Duodenal mucosa (tissue), 2 donors: ENCODE measurements at regions not wholly inside any gene's neighbourhood (a gene's known extent, or its start where the extent isn't known, plus 50 kb on each side); places are given as distances from the start of the nearest gene placed in this dataset.
"Not testable (repeated sequence)": the region's sequence is repeated elsewhere in the genome, so short reads cannot be mapped to it uniquely, and the experiment has no call there.

Source experiments
- H3K27ac ChIP-seq: one replicate; pipeline ENCODE4 v1.7.0; 2013; ENCODE audit warnings: low read depth, low read length
- H3K27me3 ChIP-seq, 2 donors: one replicate each; pipeline ENCODE4 v1.7.0; 2013; ENCODE audit warnings: low read length in 2 of 2, control low read depth in 1 of 2; ENCODE audit not compliant: insufficient read depth in 2 of 2, control insufficient read depth in 1 of 2
- H3K36me3 ChIP-seq, 2 donors: one replicate each; pipeline ENCODE4 v1.7.0; 2013; ENCODE audit warnings: low read length in 2 of 2, control low read depth in 1 of 2; ENCODE audit not compliant: insufficient read depth in 2 of 2, control insufficient read depth in 1 of 2
- H3K4me1 ChIP-seq, 2 donors: one replicate each; pipeline ENCODE4 v1.7.0; 2013; ENCODE audit warnings: low read length in 2 of 2, control low read depth in 1 of 2; ENCODE audit not compliant: insufficient read depth in 2 of 2, control insufficient read depth in 1 of 2
- H3K4me3 ChIP-seq, 2 donors: one replicate each; pipeline ENCODE4 v1.7.0; 2013; ENCODE audit warnings: low read length in 2 of 2, low read depth in 1 of 2
- H3K9ac ChIP-seq, 2 donors: one replicate each; pipeline ENCODE4 v1.7.0; 2013; ENCODE audit warnings: low read length in 2 of 2, low read depth in 1 of 2
- H3K9me3 ChIP-seq, 2 donors: one replicate each; pipeline ENCODE4 v1.7.0; 2013; ENCODE audit warnings: low read length in 2 of 2, control low read depth in 1 of 2; ENCODE audit not compliant: control insufficient read depth in 1 of 2

DNA sequence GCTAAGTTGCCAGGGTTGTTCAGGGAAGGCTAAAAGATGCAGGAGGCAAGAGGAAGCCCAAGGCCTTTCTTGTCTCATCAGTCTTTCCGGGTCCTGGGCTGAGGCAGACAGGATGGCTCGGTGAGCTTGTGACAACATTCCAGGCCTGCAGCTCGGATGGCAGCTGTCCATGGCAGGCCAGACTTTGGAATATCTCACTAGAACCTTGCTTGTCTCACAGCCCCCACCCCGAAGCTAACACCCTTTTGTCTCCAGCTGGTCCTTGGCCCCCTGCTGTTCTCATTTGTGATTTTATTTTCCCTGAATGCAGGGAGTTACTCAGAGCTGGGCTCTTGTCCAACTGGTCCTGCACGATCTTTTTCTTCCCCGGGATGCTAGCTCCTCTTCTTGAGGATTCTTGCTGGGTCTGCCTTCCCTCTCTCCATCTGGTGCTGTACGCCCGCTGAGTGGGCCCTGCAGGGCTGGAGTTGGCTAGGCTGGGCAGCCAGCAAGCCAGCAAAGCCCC is 477.2 kb upstream of the CAMK1G start:
- Histone ChIP-seq H3K4me1 (no peaks in the 10 kb centered on the region), H3K27ac (no peak overlapping the region), H3K36me3 (no peaks in the 10 kb centered on the region)

DNA sequence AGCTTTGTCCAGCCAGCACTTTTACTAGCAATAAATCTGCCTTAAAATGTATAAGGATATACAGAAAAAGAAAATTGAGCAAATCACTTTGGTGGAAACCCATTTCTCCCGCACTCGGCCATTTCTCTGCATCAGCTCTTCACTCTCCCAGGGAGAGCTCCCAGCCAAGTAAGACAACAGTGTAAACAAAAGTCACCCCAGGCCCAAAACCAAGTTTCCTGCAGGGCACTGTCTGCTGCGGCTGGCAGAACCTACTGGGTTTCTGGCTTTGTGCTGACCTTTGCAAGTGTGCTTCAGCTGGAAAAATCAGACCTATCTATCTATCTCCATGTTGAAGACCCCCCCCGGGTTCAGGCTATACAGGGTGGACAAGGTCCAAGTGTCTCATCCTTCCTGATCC is 476.7 kb upstream of the CAMK1G start:
- Histone ChIP-seq H3K27me3 (no peaks in the 10 kb centered on the region), H3K27ac (no peak overlapping the region), H3K9ac (no peak overlapping the region), H3K4me3 (no peak overlapping the region), H3K36me3 (no peaks in the 10 kb centered on the region), H3K9me3 (no peaks in the 10 kb centered on the region), H3K4me1 (no peaks in the 10 kb centered on the region)

More for the DNA sequence above, 477.2 kb upstream of the CAMK1G start:
- no peaks in the 10 kb centered on the region for H3K9me3 ChIP-seq
- no peaks in the 10 kb centered on the region for H3K27me3 ChIP-seq
- no peak overlapping the region for H3K9ac ChIP-seq
- H3K4me3 ChIP-seq = no peak overlapping the region

DNA sequence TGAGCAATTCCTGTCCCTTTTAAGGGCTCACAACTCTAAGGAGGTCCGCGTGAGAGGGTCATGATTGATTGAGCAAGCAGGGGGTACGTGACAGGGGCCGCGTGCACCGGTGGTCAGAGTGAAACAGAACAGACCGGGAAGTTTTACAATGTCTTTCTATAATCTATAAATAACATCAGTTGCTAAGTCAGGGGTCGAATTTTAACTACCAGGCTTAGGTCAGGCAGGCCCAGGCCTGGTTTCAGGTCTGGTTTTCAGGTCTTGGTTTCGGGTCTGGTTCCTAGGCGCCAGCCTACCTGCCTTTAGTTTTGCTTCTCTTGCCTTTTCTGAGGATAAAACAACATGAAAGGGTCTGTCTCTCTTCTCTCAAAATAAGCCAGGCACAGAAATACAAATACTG is 476.0 kb upstream of the CAMK1G start:
- Histone ChIP-seq H3K27me3 (no peaks in the 10 kb centered on the region), H3K4me3 (no peak overlapping the region), H3K9me3 (no peaks in the 10 kb centered on the region), H3K36me3 (no peaks in the 10 kb centered on the region), H3K27ac (no peak overlapping the region), H3K4me1 (no peaks in the 10 kb centered on the region), H3K9ac (no peak overlapping the region)

DNA sequence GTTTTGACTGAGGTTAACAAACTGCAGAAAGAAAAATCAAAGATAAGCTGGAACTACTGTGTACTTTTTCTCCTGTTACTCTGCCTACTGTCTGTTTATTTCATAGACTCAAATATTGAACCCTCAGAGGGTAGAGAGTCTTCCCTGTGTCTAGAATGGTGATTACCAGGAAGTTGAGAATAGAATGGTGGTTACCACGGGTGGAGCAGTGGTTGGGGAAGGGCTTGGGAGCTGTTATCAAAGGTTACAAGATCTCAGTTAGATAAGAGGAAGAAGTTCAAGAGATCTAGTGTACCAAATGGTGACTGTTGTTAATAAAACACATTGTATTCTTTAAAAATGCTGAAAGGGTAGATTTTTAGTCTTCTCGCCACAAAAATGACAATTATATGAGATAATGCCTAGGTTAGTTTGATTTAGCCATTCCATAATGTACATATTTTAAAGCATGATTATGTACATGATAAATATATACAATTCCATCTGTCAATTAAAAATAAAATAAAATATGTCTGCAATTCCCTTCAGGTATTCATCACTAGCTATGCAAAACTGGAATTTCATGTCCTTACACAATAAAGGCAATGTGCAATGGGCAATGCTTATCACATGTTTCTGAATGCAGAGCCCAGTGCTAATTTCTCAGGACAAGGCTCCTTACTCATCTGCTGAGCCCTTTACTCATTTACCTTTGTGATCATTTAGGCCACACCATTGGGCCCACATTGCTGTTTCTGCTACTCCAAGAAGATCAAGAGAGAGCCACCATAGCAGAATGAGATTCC is 474.3 kb upstream of the CAMK1G start:
- no peak overlapping the region for H3K27ac ChIP-seq
- no peak overlapping the region for H3K4me3 ChIP-seq
- no peaks in the 10 kb centered on the region for H3K36me3 ChIP-seq
- H3K4me1 ChIP-seq = no peaks in the 10 kb centered on the region
- H3K9me3 ChIP-seq = no peaks in the 10 kb centered on the region
- H3K27me3 ChIP-seq = no peaks in the 10 kb centered on the region
- H3K9ac ChIP-seq = no peak overlapping the region

DNA sequence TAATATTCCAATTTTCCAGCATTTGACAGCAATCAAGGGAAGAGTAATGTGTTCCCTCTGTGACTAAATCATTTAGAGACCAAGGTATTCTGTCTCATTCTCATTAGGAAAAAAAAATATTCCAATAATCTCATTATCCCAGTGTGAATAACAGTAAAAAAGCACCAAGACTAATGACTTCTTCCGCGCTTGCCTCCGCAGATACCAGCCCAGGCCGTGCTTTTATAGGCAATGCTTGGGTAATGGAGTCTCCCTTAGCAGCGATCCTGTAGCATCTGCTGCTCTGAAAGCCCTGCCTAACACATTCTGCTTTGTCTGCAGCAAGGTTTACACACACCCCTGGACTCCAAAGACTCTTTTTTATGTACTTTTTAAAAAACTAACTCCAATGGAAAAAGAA is 470.0 kb upstream of the CAMK1G start:
- no peaks in the 10 kb centered on the region for H3K27me3 ChIP-seq
- H3K4me1 ChIP-seq = no peaks in the 10 kb centered on the region
- H3K27ac ChIP-seq = no peak overlapping the region
- no peak overlapping the region for H3K9ac ChIP-seq
- H3K36me3 ChIP-seq = no peaks in the 10 kb centered on the region
- H3K9me3 ChIP-seq = no peaks in the 10 kb centered on the region
- no peak overlapping the region for H3K4me3 ChIP-seq

DNA sequence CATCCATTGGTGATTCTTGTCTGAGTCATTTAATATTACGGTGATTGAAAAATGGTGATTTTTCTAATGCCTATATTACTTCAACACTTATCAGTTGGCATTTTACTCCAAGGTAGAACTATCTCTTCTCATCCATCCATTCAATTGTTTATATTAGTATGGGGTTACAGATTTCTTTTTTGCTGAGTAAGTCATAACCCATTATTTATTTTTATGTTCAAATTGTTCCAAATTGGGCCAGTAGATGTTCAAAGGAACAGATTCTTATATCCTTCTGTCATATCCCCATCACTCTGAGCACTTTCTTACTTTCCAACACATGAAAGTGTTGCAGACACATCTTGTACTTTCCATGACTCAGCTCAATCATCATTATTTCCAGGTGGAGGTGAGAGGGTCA is 466.8 kb upstream of the CAMK1G start:
- no peak overlapping the region for H3K9ac ChIP-seq
- no peaks in the 10 kb centered on the region for H3K4me1 ChIP-seq
- no peaks in the 10 kb centered on the region for H3K36me3 ChIP-seq
- no peak overlapping the region for H3K4me3 ChIP-seq
- no peaks in the 10 kb centered on the region for H3K9me3 ChIP-seq
- no peak overlapping the region for H3K27ac ChIP-seq
- H3K27me3 ChIP-seq = no peaks in the 10 kb centered on the region

DNA sequence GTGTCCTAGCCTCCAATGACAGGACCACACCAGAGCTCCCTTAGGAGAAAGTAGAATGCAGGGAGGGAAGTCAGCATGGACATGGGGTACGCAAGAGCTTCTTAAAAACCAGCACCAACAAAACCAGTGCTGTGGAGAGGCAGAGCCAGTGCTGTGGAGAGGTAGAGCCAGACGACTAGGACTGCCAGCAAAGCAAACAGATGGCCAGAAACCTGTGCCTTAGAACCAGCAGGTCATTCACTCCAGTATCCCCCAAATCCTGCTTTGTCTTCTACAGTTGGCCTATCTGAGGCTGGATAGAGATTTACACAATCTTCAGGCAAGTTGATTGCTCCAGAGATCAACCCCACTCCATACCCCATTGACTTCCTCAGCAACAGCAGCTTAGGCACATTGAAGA is 459.9 kb upstream of the CAMK1G start:
- Histone ChIP-seq H3K4me1 (no peaks in the 10 kb centered on the region), H3K36me3 (no peaks in the 10 kb centered on the region), H3K9ac (no peak overlapping the region), H3K9me3 (no peaks in the 10 kb centered on the region), H3K4me3 (no peak overlapping the region), H3K27me3 (no peaks in the 10 kb centered on the region), H3K27ac (no peak overlapping the region)

DNA sequence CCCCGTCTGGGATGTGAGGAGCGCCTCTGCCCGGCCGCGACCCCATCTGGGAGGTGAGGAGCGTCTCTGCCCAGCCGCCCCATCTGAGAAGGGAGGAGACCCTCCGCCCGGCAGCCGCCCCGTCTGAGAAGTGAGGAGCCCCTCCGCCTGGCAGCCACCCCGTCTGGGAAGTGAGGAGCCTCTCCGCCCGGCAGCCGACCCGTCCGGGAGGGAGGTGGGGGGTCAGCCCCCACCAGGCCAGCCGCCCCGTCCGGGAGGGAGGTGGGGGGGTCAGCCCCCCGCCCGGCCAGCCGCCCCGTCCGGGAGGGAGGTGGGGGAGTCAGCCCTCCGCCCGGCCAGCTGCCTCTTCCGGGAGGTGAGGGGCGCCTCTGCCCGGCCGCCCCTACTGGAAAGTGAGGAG is 454.4 kb upstream of the CAMK1G start:
- H3K36me3 ChIP-seq, H3K9me3 ChIP-seq, H3K27me3 ChIP-seq, H3K4me3 ChIP-seq, H3K4me1 ChIP-seq, H3K9ac ChIP-seq, H3K27ac ChIP-seq: not testable (repeated sequence)

DNA sequence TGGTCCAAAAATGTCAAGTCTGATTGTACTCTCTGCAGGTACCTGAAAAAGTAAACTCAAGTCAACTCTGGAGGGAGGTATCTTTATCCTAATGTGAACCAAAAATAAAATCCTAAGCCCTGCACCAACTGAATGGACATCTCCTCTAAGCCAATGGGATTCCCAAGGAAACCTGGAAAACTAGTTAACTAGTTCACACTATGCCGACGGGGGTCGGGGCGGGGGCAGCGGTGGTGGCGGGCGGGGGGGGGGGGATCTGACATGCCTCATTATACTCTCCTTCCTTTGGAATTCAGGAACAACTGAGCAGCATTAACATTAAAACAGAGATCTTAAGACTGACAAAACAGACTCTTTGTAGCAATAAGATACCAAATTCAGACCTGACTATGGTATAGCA is 452.6 kb upstream of the CAMK1G start:
- Histone ChIP-seq H3K4me1 (no peaks in the 10 kb centered on the region), H3K9ac (no peak overlapping the region), H3K36me3 (no peaks in the 10 kb centered on the region), H3K27me3 (no peaks in the 10 kb centered on the region), H3K27ac (no peak overlapping the region), H3K9me3 (no peaks in the 10 kb centered on the region), H3K4me3 (no peak overlapping the region)

DNA sequence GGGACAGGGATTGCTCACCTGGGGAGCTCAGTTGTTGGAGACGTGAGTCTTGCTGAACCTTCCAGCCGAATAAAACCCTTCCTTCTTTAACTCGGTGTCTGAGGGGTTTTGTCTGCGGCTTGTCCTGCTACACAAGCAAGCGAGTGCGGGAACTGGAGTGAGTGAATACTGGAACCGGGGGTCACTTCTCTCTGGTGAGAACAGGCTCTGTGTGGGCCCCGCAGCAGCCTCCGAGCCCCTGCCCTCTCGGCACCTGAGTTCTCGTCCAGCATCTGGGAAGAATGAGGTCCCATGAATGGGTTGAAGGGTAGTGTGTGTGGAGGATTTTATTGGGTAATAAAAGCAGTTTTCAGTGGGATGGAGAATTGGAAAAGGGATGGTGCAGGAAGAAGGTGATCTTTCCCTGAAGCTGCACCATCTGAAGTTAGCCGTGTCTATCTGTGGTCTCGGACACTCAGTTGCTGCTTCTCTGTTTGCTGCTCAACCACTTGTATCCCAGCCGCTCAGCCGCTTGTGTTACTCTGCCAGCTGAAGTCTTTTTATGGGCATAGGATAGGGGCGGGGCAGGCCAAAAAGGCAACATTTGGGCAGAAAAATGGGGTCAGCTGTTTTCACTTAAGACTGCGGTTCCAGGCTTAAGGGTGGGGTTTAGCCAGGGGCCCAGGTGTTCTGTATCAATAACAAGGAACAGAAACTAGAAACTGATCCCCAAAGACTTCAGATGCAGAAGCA is 450.6 kb upstream of the CAMK1G start:
- Histone ChIP-seq H3K27me3 (no peaks in the 10 kb centered on the region), H3K9me3 (no peaks in the 10 kb centered on the region), H3K4me1 (no peaks in the 10 kb centered on the region), H3K9ac (no peak overlapping the region), H3K36me3 (no peaks in the 10 kb centered on the region), H3K4me3 (no peak overlapping the region), H3K27ac (no peak overlapping the region)
